WTC11 (cell line): ENCODE measurements at regions not wholly inside any gene's neighbourhood (a gene's known extent, or its start where the extent isn't known, plus 50 kb on each side); places are given as distances from the start of the nearest gene placed in this dataset.

ENCODE experiments used
- CREB1 ChIP-seq: sonication (generic); formaldehyde crosslinking; IDR thresholded peaks from 2 replicates; pipeline ENCODE4 v1.8.0; 2023; ENCODE audit warnings: mild to moderate bottlenecking, missing genetic modification reagents
- E2F4 ChIP-seq: sonication (generic); formaldehyde crosslinking; IDR thresholded peaks from 2 replicates; pipeline ENCODE4 v1.8.1; 2022; ENCODE audit warnings: low read depth, mild to moderate bottlenecking, moderate library complexity, missing genetic modification reagents, borderline replicate concordance
- E2F5 ChIP-seq: sonication (generic); formaldehyde crosslinking; IDR thresholded peaks from 2 replicates; pipeline ENCODE4 v1.8.1; 2022; ENCODE audit warnings: mild to moderate bottlenecking, moderate library complexity, missing genetic modification reagents
- JUN ChIP-seq: sonication (generic); formaldehyde crosslinking; IDR thresholded peaks from 2 replicates; pipeline ENCODE4 v1.8.0; 2023; ENCODE audit warnings: mild to moderate bottlenecking, missing genetic modification reagents
- MYBL2 ChIP-seq: sonication (generic); formaldehyde crosslinking; IDR thresholded peaks from 2 replicates; pipeline ENCODE4 v1.8.1; 2023; ENCODE audit warnings: mild to moderate bottlenecking, moderate library complexity, missing genetic modification reagents
- STAT6 ChIP-seq: sonication (generic); formaldehyde crosslinking; conservative IDR thresholded peaks from 2 replicates; pipeline ENCODE4 v1.8.1; 2023; ENCODE audit warnings: mild to moderate bottlenecking, low read depth, missing genetic modification reagents, moderate library complexity
- USF2 ChIP-seq: sonication (generic); formaldehyde crosslinking; IDR thresholded peaks from 2 replicates; pipeline ENCODE4 v1.8.1; 2023; ENCODE audit warnings: mild to moderate bottlenecking, missing genetic modification reagents, moderate library complexity
- ZNF121 ChIP-seq: sonication (generic); formaldehyde crosslinking; IDR thresholded peaks from 2 replicates; pipeline ENCODE4 v1.8.0; 2023; ENCODE audit warnings: missing genetic modification reagents
- ZNF263 ChIP-seq: sonication (generic); formaldehyde crosslinking; IDR thresholded peaks from 2 replicates; pipeline ENCODE4 v1.8.1; 2022; ENCODE audit warnings: low read depth, mild to moderate bottlenecking, moderate library complexity, missing genetic modification reagents
- ZNF423 ChIP-seq: fragments of 250-450 bp; sonication (Bioruptor Pico); IDR thresholded peaks from 2 replicates; pipeline ENCODE4 v2.1.2; 2022; ENCODE audit warnings: mild to moderate bottlenecking, moderate library complexity
- TF ChIP-seq, protein P1 (sequence below): fragments of 200-600 bp; IDR thresholded peaks from 2 replicates; pipeline ENCODE4 v1.8.0; 2022; ENCODE audit warnings: antibody characterized with exemption
- TF ChIP-seq, protein P2 (sequence below): sonication (generic); formaldehyde crosslinking; IDR thresholded peaks from 2 replicates; pipeline ENCODE4 v1.8.0; 2022; ENCODE audit warnings: mild to moderate bottlenecking, missing genetic modification reagents
- TF ChIP-seq, protein P3 (sequence below): sonication (generic); formaldehyde crosslinking; IDR thresholded peaks from 2 replicates; pipeline ENCODE4 v1.8.0; 2023; ENCODE audit warnings: missing genetic modification reagents

DNA sequence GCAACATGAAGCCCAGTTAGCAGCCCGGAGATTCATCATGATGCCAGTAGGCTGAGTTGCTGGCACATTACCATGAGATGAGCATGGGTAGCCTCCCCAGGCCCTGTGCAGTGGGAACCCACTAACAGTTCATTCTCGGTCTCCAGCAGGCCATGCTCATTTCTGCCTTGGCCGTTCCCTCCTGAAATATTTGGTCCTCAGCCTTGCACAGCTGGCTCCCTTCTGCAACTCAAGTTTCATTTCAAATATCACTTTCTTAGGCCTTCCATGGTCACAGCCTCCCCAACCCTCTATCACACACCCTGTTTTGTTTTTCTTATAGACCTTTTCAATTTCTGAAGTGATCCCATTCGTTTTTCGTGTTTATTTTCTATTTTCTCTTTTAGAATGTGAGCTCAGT lies 125.4 kb upstream of the VLDLR start:
- TF ChIP-seq, protein P1, sequence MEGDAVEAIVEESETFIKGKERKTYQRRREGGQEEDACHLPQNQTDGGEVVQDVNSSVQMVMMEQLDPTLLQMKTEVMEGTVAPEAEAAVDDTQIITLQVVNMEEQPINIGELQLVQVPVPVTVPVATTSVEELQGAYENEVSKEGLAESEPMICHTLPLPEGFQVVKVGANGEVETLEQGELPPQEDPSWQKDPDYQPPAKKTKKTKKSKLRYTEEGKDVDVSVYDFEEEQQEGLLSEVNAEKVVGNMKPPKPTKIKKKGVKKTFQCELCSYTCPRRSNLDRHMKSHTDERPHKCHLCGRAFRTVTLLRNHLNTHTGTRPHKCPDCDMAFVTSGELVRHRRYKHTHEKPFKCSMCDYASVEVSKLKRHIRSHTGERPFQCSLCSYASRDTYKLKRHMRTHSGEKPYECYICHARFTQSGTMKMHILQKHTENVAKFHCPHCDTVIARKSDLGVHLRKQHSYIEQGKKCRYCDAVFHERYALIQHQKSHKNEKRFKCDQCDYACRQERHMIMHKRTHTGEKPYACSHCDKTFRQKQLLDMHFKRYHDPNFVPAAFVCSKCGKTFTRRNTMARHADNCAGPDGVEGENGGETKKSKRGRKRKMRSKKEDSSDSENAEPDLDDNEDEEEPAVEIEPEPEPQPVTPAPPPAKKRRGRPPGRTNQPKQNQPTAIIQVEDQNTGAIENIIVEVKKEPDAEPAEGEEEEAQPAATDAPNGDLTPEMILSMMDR, result no peak
- TF ChIP-seq, protein P2, sequence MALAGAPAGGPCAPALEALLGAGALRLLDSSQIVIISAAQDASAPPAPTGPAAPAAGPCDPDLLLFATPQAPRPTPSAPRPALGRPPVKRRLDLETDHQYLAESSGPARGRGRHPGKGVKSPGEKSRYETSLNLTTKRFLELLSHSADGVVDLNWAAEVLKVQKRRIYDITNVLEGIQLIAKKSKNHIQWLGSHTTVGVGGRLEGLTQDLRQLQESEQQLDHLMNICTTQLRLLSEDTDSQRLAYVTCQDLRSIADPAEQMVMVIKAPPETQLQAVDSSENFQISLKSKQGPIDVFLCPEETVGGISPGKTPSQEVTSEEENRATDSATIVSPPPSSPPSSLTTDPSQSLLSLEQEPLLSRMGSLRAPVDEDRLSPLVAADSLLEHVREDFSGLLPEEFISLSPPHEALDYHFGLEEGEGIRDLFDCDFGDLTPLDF (CRISPR knock-in tag), result no peak
- TF ChIP-seq MYBL2 (no peak), E2F4 (CRISPR knock-in tag) (no peak), USF2 (CRISPR knock-in tag) (no peak), STAT6 (CRISPR knock-in tag) (no peak), E2F5 (CRISPR knock-in tag) (no peak), CREB1 (CRISPR knock-in tag) (no peak), JUN (CRISPR knock-in tag) (no peak), ZNF423 (CRISPR knock-in tag) (no peak), ZNF121 (CRISPR knock-in tag) (no peak), ZNF263 (CRISPR knock-in tag) (no peak)
- TF ChIP-seq, protein P3, sequence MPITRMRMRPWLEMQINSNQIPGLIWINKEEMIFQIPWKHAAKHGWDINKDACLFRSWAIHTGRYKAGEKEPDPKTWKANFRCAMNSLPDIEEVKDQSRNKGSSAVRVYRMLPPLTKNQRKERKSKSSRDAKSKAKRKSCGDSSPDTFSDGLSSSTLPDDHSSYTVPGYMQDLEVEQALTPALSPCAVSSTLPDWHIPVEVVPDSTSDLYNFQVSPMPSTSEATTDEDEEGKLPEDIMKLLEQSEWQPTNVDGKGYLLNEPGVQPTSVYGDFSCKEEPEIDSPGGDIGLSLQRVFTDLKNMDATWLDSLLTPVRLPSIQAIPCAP (CRISPR knock-in tag), result no peak
